SK-N-MC (cell line): ENCODE measurements at regions not wholly inside any gene's neighbourhood (a gene's known extent, or its start where the extent isn't known, plus 50 kb on each side); places are given as distances from the start of the nearest gene placed in this dataset.

Source experiments
- DNase-seq: peaks from one replicate; pipeline ENCODE4 v3.0.0-alpha.2; 2011; ENCODE audit warnings: low read depth, low spot score
- H3K27ac ChIP-seq: fragments of 200-600 bp; sonication (generic); 2 replicates; pipeline ENCODE4 v1.5.1; 2016; ENCODE audit warnings: mixed run types
- H3K36me3 ChIP-seq: fragments of 200-600 bp; sonication (generic); 2 replicates; pipeline ENCODE4 v1.6.1; 2017; ENCODE audit warnings: antibody characterized with exemption, low read length, mixed read lengths; ENCODE audit not compliant: insufficient read depth
- H3K4me3 ChIP-seq: fragments of 200-600 bp; sonication (generic); 2 replicates; pipeline ENCODE4 v1.5.1; 2016
- H3K9ac ChIP-seq: fragments of 200-600 bp; sonication (generic); 2 replicates; pipeline ENCODE4 v1.8.0; 2017; ENCODE audit warnings: mixed run types, mixed read lengths; ENCODE audit not compliant: insufficient read length
- H3K9me3 ChIP-seq: fragments of 200-600 bp; sonication (generic); 2 replicates; pipeline ENCODE4 v1.6.1; 2017; ENCODE audit warnings: low read depth, mild to moderate bottlenecking, antibody characterized with exemption, low read length, moderate library complexity, mixed read lengths
- EZH2 ChIP-seq: fragments of 200-600 bp; sonication (generic); IDR thresholded peaks from one replicate; pipeline ENCODE4 v1.6.1; 2017; ENCODE audit warnings: antibody characterized with exemption
- FOXP2 ChIP-seq: optimal IDR thresholded peaks from 2 replicates; pipeline ENCODE3; 2011; ENCODE audit warnings: mild to moderate bottlenecking, moderate library complexity; ENCODE audit not compliant: insufficient read depth; ENCODE audit errors: extremely low read length, control extremely low read depth
- POLR2AphosphoS5 ChIP-seq: IDR thresholded peaks from 2 replicates; pipeline ENCODE4 v1.6.1; 2012; ENCODE audit warnings: mild to moderate bottlenecking, low read depth, low read length, borderline replicate concordance

DNA sequence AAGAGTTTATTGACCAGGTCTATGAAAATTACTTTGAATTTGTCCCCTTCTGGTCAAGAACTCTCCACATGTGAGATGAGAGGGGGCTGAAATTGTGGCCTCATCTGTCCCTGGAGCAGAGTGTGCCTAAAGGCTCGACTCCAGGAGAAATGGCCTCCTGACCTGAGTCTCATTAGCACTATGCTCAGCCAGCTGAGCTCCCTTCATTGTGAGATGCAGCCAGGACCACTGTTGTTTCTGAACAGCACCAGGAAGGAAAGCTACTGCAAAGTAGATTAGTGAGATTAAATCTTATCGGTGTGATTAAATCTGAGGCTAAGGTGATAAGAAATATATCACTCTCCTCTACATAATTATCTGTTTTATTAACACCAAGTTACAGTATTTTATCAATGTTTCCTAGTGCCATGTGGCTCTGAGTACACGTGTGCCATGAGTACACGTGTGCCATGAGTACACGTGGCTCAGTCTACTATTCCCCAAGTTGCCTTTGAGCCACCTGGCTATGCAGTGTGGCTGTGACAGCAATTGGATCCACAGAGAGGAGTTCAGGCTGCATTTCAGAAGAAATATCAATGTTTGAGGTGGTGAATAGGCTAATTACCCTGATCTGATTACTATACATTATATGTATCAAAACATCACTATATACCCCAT is 126.9 kb downstream of the IPMK start:
- no peak overlapping the region for H3K27ac ChIP-seq
- H3K9me3 ChIP-seq, result no peaks in the 10 kb centered on the region
- no peaks in the 10 kb centered on the region for H3K36me3 ChIP-seq
- no peak overlapping the region for H3K4me3 ChIP-seq
- no peak for DNase-seq
- TF ChIP-seq EZH2 (no peak), FOXP2 (no peak), POLR2AphosphoS5 (no peak)
- H3K9ac ChIP-seq, result no peak overlapping the region

GRCh38 chr10:58140054-58140453 is 127.6 kb downstream of the IPMK start:
- DNase-seq, result no peak
- no peaks in the 10 kb centered on the region for H3K9me3 ChIP-seq

DNA sequence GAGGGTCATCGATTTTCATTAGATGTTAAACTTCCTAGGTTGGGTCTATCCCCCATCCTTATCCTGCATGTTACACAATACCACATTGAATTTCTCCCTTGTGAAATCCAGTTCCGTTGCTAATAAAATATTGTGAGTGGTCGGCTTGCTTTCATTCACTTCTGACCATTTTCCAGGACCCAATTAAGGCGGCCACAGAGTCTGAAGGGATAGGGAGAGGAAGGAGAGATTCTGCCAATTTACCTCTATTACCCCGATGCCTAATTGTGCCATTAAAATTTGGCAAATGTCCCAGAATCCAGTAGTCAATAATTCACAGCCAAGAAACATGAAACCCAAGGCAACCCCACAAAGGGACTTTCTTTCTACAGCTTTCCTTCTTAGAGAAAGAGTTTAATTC is 129.9 kb downstream of the IPMK start:
- no peak overlapping the region for H3K4me3 ChIP-seq
- H3K36me3 ChIP-seq, result no peaks in the 10 kb centered on the region
- no peaks in the 10 kb centered on the region for H3K9me3 ChIP-seq
- no peak overlapping the region for H3K27ac ChIP-seq
- TF ChIP-seq EZH2 (no peak), FOXP2 (no peak), POLR2AphosphoS5 (no peak)
- no peak overlapping the region for H3K9ac ChIP-seq
- DNase-seq, result no peak

More at GRCh38 chr10:58140054-58140453, 127.6 kb downstream of the IPMK start:
- Histone ChIP-seq H3K27ac (no peak overlapping the region), H3K9ac (no peak overlapping the region), H3K4me3 (no peak overlapping the region), H3K36me3 (no peaks in the 10 kb centered on the region)
- TF ChIP-seq EZH2 (no peak), FOXP2 (no peak), POLR2AphosphoS5 (no peak)

DNA sequence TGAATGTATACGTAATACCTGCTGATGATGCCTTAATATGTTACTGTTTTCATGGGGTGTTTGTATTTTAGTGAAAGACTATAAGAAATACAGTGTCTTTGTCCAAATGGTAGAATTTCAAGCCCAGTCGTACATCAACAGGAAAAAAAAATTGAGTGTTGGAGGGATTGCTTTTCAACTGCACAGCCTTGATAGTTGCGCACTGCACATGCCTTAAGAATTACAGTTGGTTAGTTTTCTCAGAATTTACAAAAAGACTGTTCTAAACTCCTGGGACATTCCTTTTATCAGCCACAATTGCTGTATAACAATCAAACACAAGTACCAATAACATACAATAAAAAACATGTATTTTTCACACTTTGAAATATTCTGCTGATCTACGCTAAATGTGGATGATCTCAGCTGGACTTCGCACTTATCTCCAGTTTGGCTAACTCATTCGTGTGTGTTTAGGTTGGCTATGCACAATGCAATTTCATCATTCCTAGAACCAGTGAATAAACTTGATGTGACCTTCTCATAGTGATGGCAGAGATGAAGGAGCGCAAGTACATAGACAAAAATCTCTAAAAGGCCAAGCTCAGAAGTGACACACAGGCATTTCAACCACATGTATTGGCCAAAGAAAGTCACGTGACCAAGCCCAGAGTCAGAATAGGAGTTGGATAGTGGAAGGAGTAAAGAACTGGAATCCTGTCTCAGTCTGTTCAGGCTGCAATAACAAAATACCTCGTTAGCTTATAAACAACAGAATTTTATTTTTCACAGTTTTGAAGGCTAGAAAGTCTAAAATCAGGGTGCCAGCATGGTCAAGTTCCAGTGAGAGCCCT is 152.3 kb downstream of the IPMK start:
- TF ChIP-seq POLR2AphosphoS5, result no peak
- no peak for TF ChIP-seq FOXP2
- TF ChIP-seq EZH2, result no peak
- H3K4me3 ChIP-seq, result no peak overlapping the region
- no peak overlapping the region for H3K27ac ChIP-seq
- no peak overlapping the region for H3K9ac ChIP-seq
- no peaks in the 10 kb centered on the region for H3K36me3 ChIP-seq
- DNase-seq, result no peak
- H3K9me3 ChIP-seq, result no peaks in the 10 kb centered on the region

DNA sequence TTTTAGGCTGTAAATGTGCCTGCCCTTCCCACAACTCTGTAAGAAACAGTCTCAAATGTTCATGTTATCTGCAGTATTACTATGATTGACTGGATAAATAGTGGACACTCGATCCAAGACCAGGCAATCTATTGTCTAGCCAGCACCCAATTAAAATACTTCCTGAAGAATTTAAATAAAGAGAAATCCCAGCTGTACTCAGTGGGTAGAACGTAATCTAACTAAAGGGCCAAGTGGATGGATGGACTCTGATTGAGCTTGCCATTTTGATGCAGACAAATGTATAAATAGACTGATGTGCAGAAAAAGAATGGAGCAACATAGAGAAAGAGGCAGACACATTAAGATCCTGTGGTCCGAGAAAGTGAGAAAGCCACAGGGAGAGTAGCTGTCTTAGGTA is 158.0 kb downstream of the IPMK start:
- no peak for DNase-seq
- Histone ChIP-seq H3K9ac (no peak overlapping the region), H3K27ac (no peak overlapping the region), H3K9me3 (no peaks in the 10 kb centered on the region), H3K4me3 (no peak overlapping the region), H3K36me3 (no peaks in the 10 kb centered on the region)
- TF ChIP-seq EZH2 (no peak), FOXP2 (no peak), POLR2AphosphoS5 (no peak)

GRCh38 chr10:58107506-58107905 is 160.2 kb downstream of the IPMK start:
- DNase-seq, result no peak
- no peak overlapping the region for H3K27ac ChIP-seq
- H3K36me3 ChIP-seq, result no peaks in the 10 kb centered on the region
- H3K4me3 ChIP-seq, result no peak overlapping the region
- H3K9me3 ChIP-seq, result no peaks in the 10 kb centered on the region
- TF ChIP-seq FOXP2 (no peak), EZH2 (no peak), POLR2AphosphoS5 (no peak)
- no peak overlapping the region for H3K9ac ChIP-seq

- Histone ChIP-seq H3K9ac (no peak overlapping the region), H3K36me3 (no peaks in the 10 kb centered on the region), H3K27ac (no peak overlapping the region), H3K9me3 (no peaks in the 10 kb centered on the region), H3K4me3 (no peak overlapping the region)
- TF ChIP-seq POLR2AphosphoS5, result no peak
- TF ChIP-seq EZH2, result no peak
- no peak for TF ChIP-seq FOXP2
- no peak for DNase-seq
Observed at GRCh38 chr10:58106211-58107035, 161.3 kb downstream of the IPMK start.

GRCh38 chr10:58104351-58104751 is 163.3 kb downstream of the IPMK start:
- H3K9me3 ChIP-seq, result no peaks in the 10 kb centered on the region
- H3K9ac ChIP-seq, result no peak overlapping the region
- TF ChIP-seq POLR2AphosphoS5 (no peak), FOXP2 (no peak), EZH2 (no peak)
- DNase-seq, result no peak
- no peak overlapping the region for H3K4me3 ChIP-seq
- no peak overlapping the region for H3K27ac ChIP-seq
- H3K36me3 ChIP-seq, result no peaks in the 10 kb centered on the region
